ENCODE measurements at regions not wholly inside any gene's neighbourhood (a gene's known extent, or its start where the extent isn't known, plus 50 kb on each side); places are given as distances from the start of the nearest gene placed in this dataset.

GRCh38 chr3:5057857-5058324 lies 64.2 kb upstream of the ARL8B start (continued):
- TF ChIP-seq ADNP (tag; IDR thresholded peaks at IDR 0.05) (peak; percentile 67; the same call in 1 of the 2 replicates), HDAC2 (IDR thresholded peaks at IDR 0.05) (peak; percentile 26; the same call in 1 of the 2 replicates), TSHZ1 (CRISPR knock-in tag; IDR thresholded peaks at IDR 0.05) (0 out of 2 replicates have a peak, but pooled peaks have one; percentile 29), ZNF511 (CRISPR knock-in tag; IDR thresholded peaks at IDR 0.05) (no peak), SMAD3 (CRISPR knock-in tag; conservative IDR thresholded peaks at IDR 0.05) (no peak), FOXA1 (IDR thresholded peaks at IDR 0.05; ENCODE audit: borderline replicate concordance) (no peak), YY1 (IDR thresholded peaks at IDR 0.05; ENCODE audit: borderline replicate concordance in 1 of 3, control insufficient read depth in 1 of 3, extremely low read depth in 1 of 3, insufficient read depth in 3 of 3, insufficient read length in 1 of 3, insufficient replicate concordance in 2 of 3, low read depth in 1 of 3, low read length in 2 of 3) (no peak), ARID2 (IDR thresholded peaks at IDR 0.05) (peak; percentile 87), MECOM (CRISPR knock-in tag; IDR thresholded peaks at IDR 0.05) (peak; percentile 6; the same call in 1 of the 2 replicates), SMARCB1 (IDR thresholded peaks at IDR 0.05; ENCODE audit: insufficient read length, low read depth) (no peak), TFE3 (CRISPR knock-in tag; IDR thresholded peaks at IDR 0.05) (no peak), SMAD4 (CRISPR knock-in tag; conservative IDR thresholded peaks at IDR 0.05) (0 out of 2 replicates have a peak, but pooled peaks have one; percentile 27), ZNF518B (CRISPR knock-in tag; IDR thresholded peaks at IDR 0.05) (no peak), BHLHE40 (IDR thresholded peaks at IDR 0.05; ENCODE audit: low read length) (peak; percentile 19; the same call in 1 of the 2 replicates), CBX3 (IDR thresholded peaks at IDR 0.05; ENCODE audit: borderline replicate concordance in 1 of 2, low read length in 2 of 2) (peak in 1 of 2 experiments; percentile 87; a peak in 1 of 3 replicates), TRIM24 (IDR thresholded peaks at IDR 0.05) (peak in 1 of 2 experiments; percentile 23; a peak in 1 of 4 replicates), ZNF766 (CRISPR knock-in tag; conservative IDR thresholded peaks at IDR 0.05) (0 out of 2 replicates have a peak, but pooled peaks have one; percentile 32), FOSL1 (tag; conservative IDR thresholded peaks at IDR 0.05) (peak; percentile 42; the same call in 1 of the 2 replicates), CC2D1A (IDR thresholded peaks at IDR 0.05) (peak; percentile 75)

Data from K562 (cell line).